GM12891 (cell line): ENCODE measurements at regions not wholly inside any gene's neighbourhood (a gene's known extent, or its start where the extent isn't known, plus 50 kb on each side); places are given as distances from the start of the nearest gene placed in this dataset.

ENCODE experiments used
- DNase-seq: peaks from one replicate; pipeline ENCODE4 v3.0.0; 2011; ENCODE audit warnings: low spot score; ENCODE audit not compliant: insufficient read length
- FAIRE-seq: peaks from 2 replicates; lab custom pipeline; 2011; peaks lifted over from hg19 to GRCh38; lab: Jason Lieb, UNC
- PAX5 ChIP-seq: IDR thresholded peaks from 2 replicates; pipeline ENCODE4 v1.6.1; 2011; ENCODE audit warnings: low read length, moderate library complexity, mild to moderate bottlenecking; ENCODE audit not compliant: insufficient read depth, severe bottlenecking
- POLR2A ChIP-seq: IDR thresholded peaks from 2 replicates; pipeline ENCODE4 v1.6.1; 2011; ENCODE audit warnings: low read depth, low read length, control low read depth
- POLR2AphosphoS5 ChIP-seq: IDR thresholded peaks from 2 replicates; pipeline ENCODE4 v1.6.1; 2011; ENCODE audit warnings: low read depth, low read length, control low read depth
- POU2F2 ChIP-seq: IDR thresholded peaks from 2 replicates; pipeline ENCODE4 v1.6.1; 2011; ENCODE audit warnings: low read depth, mild to moderate bottlenecking, control low read depth, low read length, moderate library complexity
- SPI1 ChIP-seq: IDR thresholded peaks from 2 replicates; pipeline ENCODE4 v1.6.1; 2011; ENCODE audit warnings: low read depth, low read length, control low read depth
- TAF1 ChIP-seq: IDR thresholded peaks from 2 replicates; pipeline ENCODE4 v1.6.1; 2011; ENCODE audit warnings: low read depth, low read length, control low read depth

- FAIRE-seq (no peak), DNase-seq (no peak)
- no peak for TF ChIP-seq POLR2AphosphoS5
- no peak for TF ChIP-seq PAX5
- no peak for TF ChIP-seq POLR2A
- TF ChIP-seq SPI1 = no peak
- TF ChIP-seq TAF1 = no peak
- TF ChIP-seq POU2F2 = no peak
Observed at GRCh38 chr12:115423546-115423987, 739.6 kb upstream of the TBX3 start.

GRCh38 chr12:115422845-115423545 is 739.0 kb upstream of the TBX3 start:
- TF ChIP-seq TAF1 = no peak
- TF ChIP-seq SPI1 = no peak
- FAIRE-seq (no peak), DNase-seq (no peak)

GRCh38 chr12:115421796-115422709 is 738.1 kb upstream of the TBX3 start:
- FAIRE-seq (no peak), DNase-seq (no peak)
- TF ChIP-seq POLR2A (no peak), POU2F2 (no peak), SPI1 (no peak), PAX5 (no peak), TAF1 (no peak), POLR2AphosphoS5 (no peak)

GRCh38 chr12:115421350-115421749 is 737.4 kb upstream of the TBX3 start:
- FAIRE-seq (no peak), DNase-seq (no peak)
- no peak for TF ChIP-seq POLR2AphosphoS5
- no peak for TF ChIP-seq SPI1
- TF ChIP-seq POU2F2 = no peak
- no peak for TF ChIP-seq POLR2A
- no peak for TF ChIP-seq PAX5
- TF ChIP-seq TAF1 = no peak

- TF ChIP-seq TAF1 (no peak), POU2F2 (no peak), POLR2A (no peak), SPI1 (no peak)
- DNase-seq (no peak), FAIRE-seq (no peak)
Observed at GRCh38 chr12:115419145-115419646, 735.2 kb upstream of the TBX3 start.

GRCh38 chr12:115417610-115418009 is 733.6 kb upstream of the TBX3 start:
- TF ChIP-seq POU2F2 = no peak
- TF ChIP-seq POLR2AphosphoS5 = no peak
- no peak for TF ChIP-seq SPI1
- no peak for TF ChIP-seq TAF1
- TF ChIP-seq POLR2A = no peak
- no peak for TF ChIP-seq PAX5
- no peak for FAIRE-seq

GRCh38 chr12:115416869-115417268 is 732.9 kb upstream of the TBX3 start:
- FAIRE-seq (no peak), DNase-seq (no peak)
- TF ChIP-seq POLR2A (no peak), POLR2AphosphoS5 (no peak), PAX5 (no peak), SPI1 (no peak), POU2F2 (no peak), TAF1 (no peak)

More at GRCh38 chr12:115417610-115418009, 733.6 kb upstream of the TBX3 start:
- no peak for DNase-seq

- FAIRE-seq (no peak), DNase-seq (no peak)
- TF ChIP-seq POLR2AphosphoS5 = no peak
- no peak for TF ChIP-seq TAF1
Observed at GRCh38 chr12:115413626-115414025, 729.7 kb upstream of the TBX3 start.

GRCh38 chr12:115412831-115413230 is 728.9 kb upstream of the TBX3 start:
- TF ChIP-seq POU2F2 (no peak), PAX5 (no peak), POLR2A (no peak), TAF1 (no peak), POLR2AphosphoS5 (no peak)
- DNase-seq (no peak), FAIRE-seq (no peak)

GRCh38 chr12:115411121-115411520 is 727.1 kb upstream of the TBX3 start:
- FAIRE-seq = no peak
- no peak for DNase-seq
- TF ChIP-seq POLR2A (no peak), SPI1 (no peak), PAX5 (no peak), TAF1 (no peak), POLR2AphosphoS5 (no peak), POU2F2 (no peak)
